ENCODE measurements at regions not wholly inside any gene's neighbourhood (a gene's known extent, or its start where the extent isn't known, plus 50 kb on each side); places are given as distances from the start of the nearest gene placed in this dataset.

DNA sequence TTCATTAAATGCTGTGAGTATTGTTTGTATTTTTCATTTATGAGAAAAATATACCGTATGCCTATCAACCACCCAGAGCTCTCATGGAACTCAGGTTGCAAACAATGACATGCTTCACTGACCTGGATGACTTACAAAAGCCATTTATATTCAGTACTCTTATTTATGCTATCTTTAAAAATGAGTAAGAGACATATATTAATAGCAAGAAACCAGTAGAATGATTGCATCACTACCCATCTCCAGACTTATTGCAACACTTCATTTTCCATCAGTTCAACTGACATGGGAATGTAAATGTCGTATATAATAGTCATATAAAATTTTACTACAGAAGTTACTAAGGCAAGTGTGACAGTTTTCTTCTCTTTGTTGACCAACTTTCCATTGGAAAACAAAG lies 69.1 kb downstream of the OTP start:
- no peak for DNase-seq

DNA sequence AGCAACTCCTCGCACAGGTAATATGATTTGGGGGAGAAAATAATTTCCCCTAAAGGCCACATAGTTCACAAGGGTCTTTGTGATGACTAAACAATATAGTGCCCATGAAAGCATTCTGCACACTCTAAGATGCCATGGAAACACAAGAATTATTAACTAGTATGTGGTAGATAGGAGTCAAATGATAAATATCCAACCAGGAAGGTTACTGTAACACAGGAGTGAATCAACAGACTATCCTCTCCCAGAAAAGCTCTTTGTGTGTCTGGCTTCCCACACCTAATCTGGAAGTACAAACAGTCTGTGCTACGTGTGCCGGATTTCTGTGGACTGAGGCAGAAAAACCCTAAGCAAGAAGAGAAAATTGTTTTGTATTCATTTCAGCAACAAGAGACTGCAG lies 70.0 kb downstream of the OTP start:
- no peak for DNase-seq

DNA sequence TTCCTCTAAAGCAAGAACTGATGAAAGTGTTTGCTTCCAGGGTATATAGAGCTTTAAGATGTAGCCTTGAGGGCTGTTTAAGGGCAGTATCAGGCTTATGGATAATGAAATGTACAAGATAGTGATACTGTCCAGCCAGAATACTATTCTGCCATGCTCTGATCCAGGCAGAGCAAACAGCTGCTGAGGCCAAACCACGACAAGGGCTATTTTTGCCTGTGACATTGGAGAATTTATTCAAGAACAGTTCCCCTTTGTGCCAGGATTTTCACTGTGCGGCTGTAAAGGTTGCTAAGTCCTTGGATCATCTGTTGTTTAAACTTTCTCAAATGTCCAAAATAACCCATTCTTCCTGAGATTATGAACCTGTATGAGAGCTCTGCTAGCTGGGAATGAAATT lies 70.4 kb downstream of the OTP start:
- no peak for DNase-seq

DNA sequence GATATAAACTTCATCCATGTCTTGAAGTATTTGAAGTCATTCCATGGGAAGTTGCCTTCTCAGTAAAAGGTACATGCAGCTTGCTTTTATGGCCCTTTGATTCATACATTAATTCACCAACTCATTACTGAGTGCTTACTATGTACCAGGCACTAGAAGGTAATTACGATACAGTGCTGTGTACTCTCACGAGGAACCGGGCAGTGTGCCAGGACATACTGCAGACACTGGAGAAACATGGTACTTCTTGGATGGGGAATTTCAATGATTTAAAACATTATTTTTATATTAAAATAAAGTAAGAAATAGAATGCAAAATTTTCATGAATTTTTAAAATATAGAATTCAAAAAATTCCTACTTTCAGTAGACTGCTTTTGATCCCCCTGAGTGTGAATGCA lies 71.4 kb upstream of the WDR41 start:
- DNase-seq = no peak

DNA sequence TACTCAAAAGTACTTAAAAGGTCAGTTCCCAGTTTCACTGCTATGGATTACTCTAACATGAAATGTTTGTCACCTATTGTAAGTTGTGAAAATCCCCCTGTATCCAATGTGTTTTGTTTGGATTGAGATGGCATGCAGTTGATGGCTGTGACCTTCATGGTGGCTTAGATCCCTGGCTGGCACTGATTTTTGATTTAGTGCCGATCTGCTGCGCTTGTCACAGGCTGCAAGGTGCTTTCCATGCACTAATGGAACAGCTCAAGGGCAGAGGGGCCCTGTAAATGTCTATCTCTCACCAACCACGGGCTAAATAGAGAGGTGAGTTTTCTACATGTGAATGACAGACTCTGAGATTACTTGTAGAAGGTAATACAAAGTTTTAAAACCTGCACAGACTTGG lies 69.8 kb upstream of the WDR41 start:
- DNase-seq = no peak

DNA sequence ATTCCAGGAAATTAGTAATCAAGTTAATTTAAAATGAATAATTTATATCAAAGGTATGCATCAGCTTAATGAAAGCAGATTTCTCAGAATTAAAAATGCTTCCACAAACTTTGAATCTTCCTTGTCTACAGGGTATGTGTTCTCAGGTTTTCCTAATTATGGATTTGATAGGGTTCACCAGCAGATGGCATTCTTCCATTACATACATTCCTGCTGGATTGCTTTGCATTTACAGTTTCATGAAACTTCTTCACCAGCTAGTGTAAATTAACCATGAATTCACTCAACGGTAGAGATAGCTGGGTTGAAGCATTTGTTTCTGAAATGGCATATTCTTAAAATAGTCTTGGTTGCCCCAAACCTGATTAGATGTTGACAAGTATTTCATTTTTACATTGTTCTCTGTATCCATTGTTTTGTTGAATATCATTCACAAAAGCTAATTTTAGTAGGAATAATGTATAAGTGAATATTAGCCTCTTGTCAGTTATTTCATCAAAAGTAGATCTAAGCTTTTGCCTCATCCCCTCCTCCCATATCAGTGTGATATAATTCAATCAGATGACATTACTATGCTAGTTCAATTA lies 68.7 kb upstream of the WDR41 start:
- DNase-seq = peak; percentile 27

DNA sequence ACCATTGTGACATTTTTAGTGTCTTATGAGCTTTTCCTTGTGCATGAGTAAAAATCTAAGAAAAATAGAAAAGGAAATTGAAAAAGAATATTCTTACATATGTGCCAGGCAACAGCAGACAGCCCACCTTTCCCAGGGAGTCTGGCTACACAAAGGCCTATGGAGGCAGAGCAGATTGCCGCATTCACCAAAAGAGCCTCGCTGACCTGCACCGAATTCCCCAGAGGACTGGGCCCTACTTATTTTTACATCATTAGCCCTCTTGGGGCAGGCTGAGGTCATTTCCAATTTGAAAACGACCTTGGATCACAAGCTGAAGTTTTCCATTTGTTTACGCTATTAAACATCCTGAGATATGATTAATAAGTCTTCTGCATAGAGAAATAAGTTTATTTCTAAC lies 66.2 kb upstream of the WDR41 start:
- DNase-seq = no peak

DNA sequence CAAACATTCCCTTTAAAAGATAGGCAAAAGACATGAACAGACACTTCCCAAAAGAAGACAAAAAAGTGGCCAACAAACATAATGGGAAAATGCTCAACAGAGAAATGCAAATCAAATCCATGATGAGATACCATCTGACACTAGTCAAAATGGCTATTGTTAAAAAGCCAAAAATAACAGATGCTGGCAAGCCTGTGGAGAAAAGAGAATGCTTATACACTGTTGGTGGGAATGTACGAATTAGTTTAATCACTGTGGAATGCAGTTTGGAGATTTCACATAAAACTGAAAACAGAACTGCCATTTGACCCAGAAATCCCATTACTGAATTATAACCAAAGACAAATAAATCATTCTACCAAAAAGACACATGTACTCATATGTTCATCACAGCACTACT lies 58.3 kb upstream of the WDR41 start:
- DNase-seq = no peak

DNA sequence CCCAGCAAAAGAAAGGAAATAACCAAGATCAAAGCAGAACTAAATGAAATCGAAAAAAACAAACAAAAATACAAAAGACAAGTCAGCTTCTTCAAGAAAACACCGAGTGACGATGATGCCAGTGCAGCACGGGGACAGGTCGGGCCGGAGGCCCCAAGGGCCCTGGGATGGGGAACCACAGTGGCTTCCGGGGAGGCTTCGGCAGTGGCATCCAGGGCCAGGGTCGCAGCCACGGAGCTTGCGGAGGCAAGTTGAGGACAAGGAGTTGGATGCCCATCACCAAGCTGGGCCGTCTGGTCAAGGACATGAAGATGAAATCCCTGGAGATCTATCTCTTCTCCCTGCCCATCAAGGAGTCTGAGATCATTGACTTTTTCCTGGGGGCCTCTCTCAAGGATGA lies 53.2 kb upstream of the WDR41 start:
- no peak for DNase-seq

Measured in retina (tissue), 1 donor.